PC-3 (cell line): ENCODE measurements at regions not wholly inside any gene's neighbourhood (a gene's known extent, or its start where the extent isn't known, plus 50 kb on each side); places are given as distances from the start of the nearest gene placed in this dataset.

Experiments used
- EZH2 ChIP-seq: fragments of 300-600 bp; sonication (generic); IDR thresholded peaks from one replicate; pipeline ENCODE4 v1.6.1; 2017; ENCODE audit warnings: antibody characterized with exemption, mild to moderate bottlenecking, low read length; ENCODE audit not compliant: unreplicated experiment
- EZH2phosphoT487 ChIP-seq: fragments of 300-600 bp; sonication (generic); IDR thresholded peaks from 2 replicates; pipeline ENCODE4 v1.6.1; 2018; ENCODE audit warnings: mild to moderate bottlenecking, antibody characterized with exemption, low read length, borderline replicate concordance
- TF ChIP-seq, protein P1 (sequence below): fragments of 300-600 bp; sonication (generic); conservative IDR thresholded peaks from 2 replicates; pipeline ENCODE4 v1.5.1; 2017; ENCODE audit warnings: antibody characterized with exemption, low read depth, mild to moderate bottlenecking, low read length

DNA sequence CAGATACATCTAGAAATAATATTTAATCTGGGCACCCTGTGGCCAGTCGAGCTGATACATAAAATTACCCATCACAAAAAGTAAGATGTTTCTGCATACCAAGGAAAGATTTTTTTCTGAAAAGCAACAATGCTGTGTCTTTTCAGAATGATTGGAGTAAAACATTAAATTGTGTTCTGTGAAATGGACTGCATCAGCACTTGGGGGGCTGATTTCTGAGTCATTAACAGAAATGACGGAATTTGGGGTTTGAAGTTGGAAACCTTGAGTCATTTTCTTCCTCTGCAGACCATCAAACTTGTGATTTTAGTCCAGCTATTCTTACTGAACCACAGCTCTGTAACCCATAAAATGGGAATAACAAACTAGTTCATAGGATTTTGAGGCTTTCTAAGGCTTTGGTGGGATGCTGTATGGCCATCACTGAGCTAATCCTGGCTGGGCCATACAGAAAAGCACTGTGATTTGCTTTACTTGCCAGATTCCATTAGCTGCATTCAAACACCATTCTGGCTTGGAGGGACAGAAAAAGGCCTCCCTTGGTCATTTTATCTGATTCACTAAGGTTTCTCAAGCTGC lies 739.4 kb upstream of the IGFBP3 start:
- TF ChIP-seq, protein P1, sequence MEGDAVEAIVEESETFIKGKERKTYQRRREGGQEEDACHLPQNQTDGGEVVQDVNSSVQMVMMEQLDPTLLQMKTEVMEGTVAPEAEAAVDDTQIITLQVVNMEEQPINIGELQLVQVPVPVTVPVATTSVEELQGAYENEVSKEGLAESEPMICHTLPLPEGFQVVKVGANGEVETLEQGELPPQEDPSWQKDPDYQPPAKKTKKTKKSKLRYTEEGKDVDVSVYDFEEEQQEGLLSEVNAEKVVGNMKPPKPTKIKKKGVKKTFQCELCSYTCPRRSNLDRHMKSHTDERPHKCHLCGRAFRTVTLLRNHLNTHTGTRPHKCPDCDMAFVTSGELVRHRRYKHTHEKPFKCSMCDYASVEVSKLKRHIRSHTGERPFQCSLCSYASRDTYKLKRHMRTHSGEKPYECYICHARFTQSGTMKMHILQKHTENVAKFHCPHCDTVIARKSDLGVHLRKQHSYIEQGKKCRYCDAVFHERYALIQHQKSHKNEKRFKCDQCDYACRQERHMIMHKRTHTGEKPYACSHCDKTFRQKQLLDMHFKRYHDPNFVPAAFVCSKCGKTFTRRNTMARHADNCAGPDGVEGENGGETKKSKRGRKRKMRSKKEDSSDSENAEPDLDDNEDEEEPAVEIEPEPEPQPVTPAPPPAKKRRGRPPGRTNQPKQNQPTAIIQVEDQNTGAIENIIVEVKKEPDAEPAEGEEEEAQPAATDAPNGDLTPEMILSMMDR: no peak
- no peak for TF ChIP-seq EZH2phosphoT487
- TF ChIP-seq EZH2: no peak
